Vagina (tissue), 2 donors: ENCODE measurements at regions not wholly inside any gene's neighbourhood (a gene's known extent, or its start where the extent isn't known, plus 50 kb on each side); places are given as distances from the start of the nearest gene placed in this dataset.

ENCODE experiments used
- DNase-seq, 2 donors: peaks; one replicate each; pipeline ENCODE4 v3.0.0-alpha.2; 2017; ENCODE audit errors: extremely low spot score in 2 of 2
- H3K27ac ChIP-seq: fragments of 200-600 bp; sonication (generic); one replicate; pipeline ENCODE4 v1.5.1; 2019
- H3K27me3 ChIP-seq: fragments of 200-600 bp; sonication (generic); one replicate; pipeline ENCODE4 v1.5.1; 2019
- H3K36me3 ChIP-seq, 2 donors: fragments of 200-600 bp; sonication (generic); one replicate each; pipeline ENCODE4 v1.5.1; 2017 to 2019
- H3K4me1 ChIP-seq: fragments of 200-600 bp; sonication (generic); one replicate; pipeline ENCODE4 v1.5.1; 2019
- H3K4me3 ChIP-seq, 2 donors: fragments of 200-600 bp; sonication (generic); 1 replicate in 1 of 2; 2 replicates in 1 of 2; pipeline ENCODE4 v1.5.1; 2016 to 2019
- H3K9me3 ChIP-seq: fragments of 200-600 bp; sonication (generic); one replicate; pipeline ENCODE4 v1.5.1; 2019
- POLR2A ChIP-seq, 2 donors: fragments of 450-650 bp; IDR thresholded peaks; one replicate each; pipeline ENCODE4 v1.6.1; 2017; ENCODE audit warnings: antibody characterized with exemption in 2 of 2, mild to moderate bottlenecking in 2 of 2, moderate library complexity in 2 of 2
- POLR2AphosphoS5 ChIP-seq, 2 donors: sonication (generic); formaldehyde crosslinking; IDR thresholded peaks; one replicate each; pipeline ENCODE4 v1.9.0; 2017; ENCODE audit warnings: antibody characterized with exemption in 2 of 2, mild to moderate bottlenecking in 2 of 2, low read depth in 1 of 2; ENCODE audit not compliant: insufficient read depth in 1 of 2
- intact Hi-C: fragments of 100-400 bp; cut with DNase I; formaldehyde crosslinking; loops from one replicate; pipeline ENCODE4 v1.15.1; 2023
- TF ChIP-seq, protein P1 (sequence below), 3 experiments: fragments of 450-650 bp in 2 of 3; fragments of 200-600 bp in 1 of 3; sonication (generic) in 1 of 3; IDR thresholded peaks; one replicate each; pipeline ENCODE4 v1.5.1; 2017 to 2019; ENCODE audit warnings: antibody characterized with exemption in 3 of 3, mild to moderate bottlenecking in 2 of 3, moderate library complexity in 2 of 3

DNA sequence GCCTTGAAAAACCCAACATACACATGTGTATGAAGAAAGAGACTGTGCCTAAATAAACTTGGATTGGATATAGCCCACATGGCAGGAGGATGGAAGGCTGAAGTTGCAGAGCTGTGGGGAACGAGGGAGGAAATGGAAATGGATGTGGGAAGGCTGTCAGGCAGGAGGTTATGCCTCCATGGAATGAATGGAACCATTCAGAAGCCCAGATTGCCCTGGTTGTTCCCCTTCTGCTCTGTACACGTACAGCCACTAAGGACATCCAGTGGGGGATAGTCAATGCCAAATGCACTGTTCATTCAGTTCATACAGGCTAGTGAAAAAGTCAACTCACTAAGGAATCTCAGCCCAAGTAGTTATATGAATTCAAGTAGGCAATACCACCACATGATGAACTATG is 463.7 kb downstream of the TNS1 start:
- no peaks in the 10 kb centered on the region for H3K4me1 ChIP-seq
- H3K4me3 ChIP-seq, result no peak overlapping the region
- H3K9me3 ChIP-seq, result no peaks in the 10 kb centered on the region
- intact Hi-C loops, result loop anchor here (10.0 kb wide), 1 partner anchor 176 kb away; no protein-coding TSS in a partner anchor
- no peak overlapping the region for H3K27ac ChIP-seq
- peaks cover 3% of the 10 kb centered on the region for H3K27me3 ChIP-seq
- no peak for DNase-seq
- TF ChIP-seq, protein P1, sequence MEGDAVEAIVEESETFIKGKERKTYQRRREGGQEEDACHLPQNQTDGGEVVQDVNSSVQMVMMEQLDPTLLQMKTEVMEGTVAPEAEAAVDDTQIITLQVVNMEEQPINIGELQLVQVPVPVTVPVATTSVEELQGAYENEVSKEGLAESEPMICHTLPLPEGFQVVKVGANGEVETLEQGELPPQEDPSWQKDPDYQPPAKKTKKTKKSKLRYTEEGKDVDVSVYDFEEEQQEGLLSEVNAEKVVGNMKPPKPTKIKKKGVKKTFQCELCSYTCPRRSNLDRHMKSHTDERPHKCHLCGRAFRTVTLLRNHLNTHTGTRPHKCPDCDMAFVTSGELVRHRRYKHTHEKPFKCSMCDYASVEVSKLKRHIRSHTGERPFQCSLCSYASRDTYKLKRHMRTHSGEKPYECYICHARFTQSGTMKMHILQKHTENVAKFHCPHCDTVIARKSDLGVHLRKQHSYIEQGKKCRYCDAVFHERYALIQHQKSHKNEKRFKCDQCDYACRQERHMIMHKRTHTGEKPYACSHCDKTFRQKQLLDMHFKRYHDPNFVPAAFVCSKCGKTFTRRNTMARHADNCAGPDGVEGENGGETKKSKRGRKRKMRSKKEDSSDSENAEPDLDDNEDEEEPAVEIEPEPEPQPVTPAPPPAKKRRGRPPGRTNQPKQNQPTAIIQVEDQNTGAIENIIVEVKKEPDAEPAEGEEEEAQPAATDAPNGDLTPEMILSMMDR (IDR thresholded peaks at IDR 0.05), result no peak
- no peak for TF ChIP-seq POLR2AphosphoS5 (IDR thresholded peaks at IDR 0.05; ENCODE audit: insufficient read depth in 1 of 2, low read depth in 1 of 2)
- TF ChIP-seq POLR2A (IDR thresholded peaks at IDR 0.05), result no peak
- no peaks in the 10 kb centered on the region for H3K36me3 ChIP-seq

DNA sequence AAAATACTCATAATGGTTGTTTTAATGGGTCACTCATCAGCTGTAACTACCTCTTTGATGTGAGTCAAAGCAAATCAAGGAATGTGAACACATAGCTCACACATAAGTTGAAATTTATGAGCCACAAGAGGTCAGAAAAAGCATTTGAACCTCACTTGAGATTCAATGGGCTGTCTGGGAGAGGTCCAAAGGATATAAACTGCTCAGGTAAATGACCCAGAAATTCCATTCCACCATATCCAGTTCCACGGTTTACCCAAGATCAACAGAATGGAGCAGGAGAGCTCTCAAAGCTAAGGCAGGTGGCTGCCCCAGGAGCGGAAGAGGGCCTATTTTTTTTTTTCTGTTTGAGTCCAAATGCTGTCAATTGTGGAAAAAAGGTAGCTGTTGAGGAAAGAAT is 464.1 kb downstream of the TNS1 start:
- no peaks in the 10 kb centered on the region for H3K9me3 ChIP-seq
- no peak overlapping the region for H3K27ac ChIP-seq
- intact Hi-C loops, result loop anchor here (10.0 kb wide), 1 partner anchor 176 kb away; no protein-coding TSS in a partner anchor
- TF ChIP-seq POLR2A (IDR thresholded peaks at IDR 0.05) (no peak), POLR2AphosphoS5 (IDR thresholded peaks at IDR 0.05; ENCODE audit: insufficient read depth in 1 of 2, low read depth in 1 of 2) (no peak)
- TF ChIP-seq, protein P1 (IDR thresholded peaks at IDR 0.05), result no peak
- H3K4me1 ChIP-seq, result no peaks in the 10 kb centered on the region
- DNase-seq, result no peak
- no peak overlapping the region for H3K4me3 ChIP-seq
- peaks cover 3% of the 10 kb centered on the region for H3K27me3 ChIP-seq
- no peaks in the 10 kb centered on the region for H3K36me3 ChIP-seq

DNA sequence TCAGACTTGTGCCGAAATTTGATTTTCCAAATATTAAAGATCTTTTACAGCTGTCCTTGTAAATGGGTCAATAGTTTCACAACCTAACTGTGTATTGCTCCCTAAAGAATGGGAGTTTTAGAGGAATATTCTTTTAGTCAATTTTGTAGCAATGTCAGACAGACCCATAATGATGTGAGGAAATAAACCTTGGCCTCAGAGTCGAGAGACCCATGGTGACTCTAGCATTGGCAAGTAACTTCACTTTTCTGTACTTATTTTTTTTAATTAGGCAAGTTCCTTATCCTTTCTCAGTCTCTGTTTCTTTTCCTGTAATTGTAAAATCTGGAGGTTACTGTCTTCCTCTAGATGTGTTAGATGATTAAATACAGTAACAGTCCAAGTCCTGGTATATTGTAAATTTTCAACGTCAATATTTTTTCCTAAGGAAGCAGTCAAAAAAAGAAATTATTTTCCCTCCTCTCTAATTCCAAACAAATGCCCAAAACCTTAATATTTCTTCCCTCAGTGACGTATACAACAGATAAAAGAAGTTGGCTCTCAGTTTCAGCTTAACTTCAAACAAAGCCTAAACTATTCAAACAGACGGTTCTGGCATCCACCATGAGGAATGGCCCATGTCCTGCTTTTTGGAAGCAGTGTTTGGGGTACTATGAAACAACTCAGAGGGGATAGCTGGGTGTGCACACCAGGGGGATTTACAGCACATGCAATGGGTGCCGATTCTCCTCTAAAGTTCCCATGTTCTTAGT is 466.7 kb downstream of the TNS1 start:
- Histone ChIP-seq H3K36me3 (no peaks in the 10 kb centered on the region), H3K27ac (no peak overlapping the region), H3K4me1 (no peaks in the 10 kb centered on the region), H3K27me3 (peaks cover 3% of the 10 kb centered on the region), H3K4me3 (no peak overlapping the region), H3K9me3 (no peaks in the 10 kb centered on the region)
- TF ChIP-seq POLR2A (IDR thresholded peaks at IDR 0.05), result no peak
- TF ChIP-seq POLR2AphosphoS5 (IDR thresholded peaks at IDR 0.05; ENCODE audit: insufficient read depth in 1 of 2, low read depth in 1 of 2), result no peak
- intact Hi-C loops, result loop anchor here (10.0 kb wide), 1 partner anchor 179 kb away; no protein-coding TSS in a partner anchor
- no peak for DNase-seq

DNA sequence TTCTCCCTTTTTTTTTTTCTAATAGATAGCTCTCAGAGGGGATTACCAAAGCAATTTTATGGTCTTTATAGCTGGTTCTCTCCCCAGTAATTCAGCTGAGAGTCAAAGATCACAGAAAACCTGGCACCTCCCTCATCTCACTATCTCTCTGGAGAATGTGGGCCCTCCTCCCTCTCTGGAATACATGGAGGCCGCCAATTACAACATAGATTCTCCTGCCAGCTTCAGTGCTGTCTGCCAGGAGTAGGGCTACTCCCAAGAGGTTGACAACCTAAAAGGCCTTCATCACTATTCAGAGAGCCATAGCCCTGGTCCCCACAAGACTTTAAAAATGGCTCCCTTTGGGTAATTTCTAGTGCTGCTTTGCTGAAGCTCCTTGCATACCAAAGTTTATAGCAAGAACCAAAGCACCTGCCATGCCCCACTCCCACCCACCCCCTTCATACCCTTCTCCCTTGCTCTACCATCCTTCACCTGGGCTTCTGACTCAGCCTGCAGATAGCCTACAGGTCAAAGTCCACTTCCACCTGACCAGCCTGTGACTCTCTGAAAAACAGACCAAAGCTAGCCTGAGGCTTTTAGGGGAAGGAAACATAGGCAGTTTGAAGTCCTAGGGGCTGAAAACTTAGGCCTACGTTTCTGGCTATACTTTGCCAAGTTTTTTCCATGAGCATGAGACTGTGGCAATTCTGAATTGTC is 472.3 kb downstream of the TNS1 start:
- intact Hi-C loops, result loop anchor here (10.0 kb wide), 1 partner anchor 184 kb away; no protein-coding TSS in a partner anchor
- TF ChIP-seq, protein P1 (IDR thresholded peaks at IDR 0.05), result no peak
- TF ChIP-seq POLR2A (IDR thresholded peaks at IDR 0.05) (no peak), POLR2AphosphoS5 (IDR thresholded peaks at IDR 0.05; ENCODE audit: insufficient read depth in 1 of 2, low read depth in 1 of 2) (no peak)
- Histone ChIP-seq H3K4me3 (no peak overlapping the region), H3K4me1 (peaks cover 5% of the 10 kb centered on the region), H3K27me3 (peaks cover 3% of the 10 kb centered on the region), H3K9me3 (no peaks in the 10 kb centered on the region), H3K27ac (no peak overlapping the region), H3K36me3 (no peaks in the 10 kb centered on the region)
- no peak for DNase-seq

DNA sequence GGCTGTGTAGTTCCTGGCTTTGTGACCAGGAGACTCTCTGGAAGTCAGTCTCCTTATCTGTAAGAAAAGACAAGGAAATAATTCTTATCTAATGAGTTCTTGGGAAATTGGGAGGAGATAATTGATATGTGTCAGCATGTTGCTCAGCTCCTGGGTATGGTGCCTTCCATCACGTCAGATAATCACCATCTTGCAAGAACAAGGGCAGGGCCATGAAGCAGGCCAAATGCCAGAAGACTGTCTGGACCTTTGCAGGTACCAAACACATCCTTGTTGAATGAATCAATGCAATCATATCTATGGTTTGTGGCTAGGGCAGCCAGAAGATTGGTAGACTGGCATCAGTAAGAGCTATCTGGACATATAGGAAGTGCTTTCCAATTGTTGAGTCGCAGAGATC is 473.5 kb downstream of the TNS1 start:
- Histone ChIP-seq H3K36me3 (no peaks in the 10 kb centered on the region), H3K4me1 (peaks cover 5% of the 10 kb centered on the region), H3K27ac (no peak overlapping the region), H3K4me3 (no peak overlapping the region), H3K27me3 (peaks cover under 1% of the 10 kb centered on the region), H3K9me3 (no peaks in the 10 kb centered on the region)
- intact Hi-C loops, result no loop called here
- DNase-seq, result no peak
- TF ChIP-seq, protein P1 (IDR thresholded peaks at IDR 0.05), result no peak
- TF ChIP-seq POLR2A (IDR thresholded peaks at IDR 0.05), result no peak
- TF ChIP-seq POLR2AphosphoS5 (IDR thresholded peaks at IDR 0.05; ENCODE audit: insufficient read depth in 1 of 2, low read depth in 1 of 2), result no peak
